Neural cell (in vitro differentiated cells): ENCODE measurements at regions not wholly inside any gene's neighbourhood (a gene's known extent, or its start where the extent isn't known, plus 50 kb on each side); places are given as distances from the start of the nearest gene placed in this dataset.

Source experiments
- H2AFZ ChIP-seq: fragments of 200-600, 300-800 bp; sonication (generic), shearing (Covaris generic); 2 replicates; pipeline ENCODE4 v1.6.0; 2014; ENCODE audit warnings: low read depth, mild to moderate bottlenecking, antibody characterized with exemption, low read length, moderate library complexity
- H3F3A ChIP-seq: fragments of 200-600 bp; shearing (Covaris generic); 2 replicates; pipeline ENCODE4 v1.6.1; 2016; ENCODE audit warnings: mild to moderate bottlenecking, moderate library complexity, mixed read lengths, antibody characterized with exemption, low read length; ENCODE audit not compliant: insufficient read depth, poor library complexity, severe bottlenecking
- H3K27ac ChIP-seq: fragments of 200-600, 300-800 bp; sonication (generic), shearing (Covaris generic); 2 replicates; pipeline ENCODE4 v1.5.1; 2014; ENCODE audit warnings: mild to moderate bottlenecking, low read length, moderate library complexity
- H3K27me3 ChIP-seq: fragments of 300-800, 200-600 bp; sonication (generic), shearing (Covaris generic); 2 replicates; pipeline ENCODE4 v1.6.0; 2014; ENCODE audit warnings: mild to moderate bottlenecking, low read depth, low read length, moderate library complexity; ENCODE audit not compliant: insufficient read depth
- H3K36me3 ChIP-seq: fragments of 300-800, 200-600 bp; sonication (generic), shearing (Covaris generic); 2 replicates; pipeline ENCODE4 v1.5.1; 2014; ENCODE audit warnings: mild to moderate bottlenecking, antibody characterized with exemption, low read length, moderate library complexity; ENCODE audit not compliant: insufficient read depth
- H3K4me2 ChIP-seq: fragments of 300-800, 200-600 bp; sonication (generic), shearing (Covaris generic); 2 replicates; pipeline ENCODE4 v1.6.0; 2014; ENCODE audit warnings: mild to moderate bottlenecking, low read length
- H3K4me3 ChIP-seq: fragments of 300-800, 200-600 bp; sonication (generic), shearing (Covaris generic); 2 replicates; pipeline ENCODE4 v1.5.1; 2014; ENCODE audit warnings: mild to moderate bottlenecking, low read length, moderate library complexity
- H3K79me2 ChIP-seq: fragments of 200-600 bp; shearing (Covaris generic); replicated peaks from 2 replicates; pipeline ENCODE4 v1.6.0; 2014; ENCODE audit warnings: mild to moderate bottlenecking, low read length, moderate library complexity; ENCODE audit not compliant: insufficient read depth
- H3K9ac ChIP-seq: fragments of 300-800, 200-600 bp; sonication (generic), shearing (Covaris generic); 2 replicates; pipeline ENCODE4 v1.6.1; 2016; ENCODE audit warnings: mild to moderate bottlenecking, low read length, mixed read lengths
- H3K9me2 ChIP-seq: fragments of 200-600 bp; shearing (Covaris generic); 2 replicates; pipeline ENCODE4 v1.6.1; 2016; ENCODE audit warnings: mild to moderate bottlenecking, low read length, mixed read lengths; ENCODE audit not compliant: insufficient read depth
- H3K9me3 ChIP-seq: fragments of 200-600, 300-800 bp; sonication (generic), shearing (Covaris generic); 2 replicates; pipeline ENCODE4 v1.6.1; 2016; ENCODE audit warnings: mild to moderate bottlenecking, mixed run types, low read length, moderate library complexity, mixed read lengths
- H4K20me1 ChIP-seq: fragments of 200-600 bp; shearing (Covaris generic); 2 replicates; pipeline ENCODE4 v1.6.1; 2016; ENCODE audit warnings: mild to moderate bottlenecking, mixed run types; ENCODE audit not compliant: insufficient read depth
- CTCF ChIP-seq: fragments of 450-650 bp; IDR thresholded peaks from 2 replicates; pipeline ENCODE4 v1.5.1; 2014; ENCODE audit warnings: antibody characterized with exemption, mild to moderate bottlenecking, moderate library complexity; ENCODE audit not compliant: poor library complexity, severe bottlenecking
- EP300 ChIP-seq: fragments of 450-650 bp; conservative IDR thresholded peaks from 2 replicates; pipeline ENCODE4 v1.6.1; 2014; ENCODE audit warnings: antibody characterized with exemption, mild to moderate bottlenecking, moderate library complexity; ENCODE audit not compliant: poor library complexity, severe bottlenecking
- EZH2 ChIP-seq: fragments of 200-600, 300-800 bp; shearing (Covaris generic), sonication (generic); IDR thresholded peaks from 2 replicates; pipeline ENCODE4 v1.6.1; 2014; ENCODE audit warnings: antibody characterized with exemption, low read length, borderline replicate concordance, mild to moderate bottlenecking; ENCODE audit not compliant: insufficient read depth, poor library complexity, severe bottlenecking
- MXI1 ChIP-seq: fragments of 450-650 bp; conservative IDR thresholded peaks from 2 replicates; pipeline ENCODE4 v1.6.1; 2014; ENCODE audit warnings: antibody characterized with exemption, mild to moderate bottlenecking; ENCODE audit not compliant: poor library complexity, severe bottlenecking
- POLR2AphosphoS5 ChIP-seq: IDR thresholded peaks from 2 replicates; pipeline ENCODE4 v1.6.1; 2012
- RAD21 ChIP-seq: fragments of 450-650 bp; conservative IDR thresholded peaks from 2 replicates; pipeline ENCODE4 v1.6.1; 2014; ENCODE audit warnings: antibody characterized with exemption, mild to moderate bottlenecking, moderate library complexity
- REST ChIP-seq: IDR thresholded peaks from 2 replicates; pipeline ENCODE4 v1.6.1; 2012; ENCODE audit warnings: borderline replicate concordance
- SMC3 ChIP-seq: fragments of 450-650 bp; conservative IDR thresholded peaks from 2 replicates; pipeline ENCODE4 v1.6.1; 2014; ENCODE audit warnings: antibody characterized with exemption, mild to moderate bottlenecking, moderate library complexity; ENCODE audit not compliant: poor library complexity
- TAF1 ChIP-seq: IDR thresholded peaks from 2 replicates; pipeline ENCODE4 v1.6.1; 2012; ENCODE audit warnings: low read depth

- no peaks in the 10 kb centered on the region for H4K20me1 ChIP-seq
- no peaks in the 10 kb centered on the region for H3K9me3 ChIP-seq
- no peaks in the 10 kb centered on the region for H3K79me2 ChIP-seq
- H3K4me3 ChIP-seq, result no peak overlapping the region
- no peaks in the 10 kb centered on the region for H3K27me3 ChIP-seq
- H3F3A ChIP-seq, result no peaks in the 10 kb centered on the region
- TF ChIP-seq EP300 (no peak), REST (no peak), CTCF (no peak), MXI1 (no peak), EZH2 (no peak), SMC3 (no peak), TAF1 (no peak), RAD21 (no peak), POLR2AphosphoS5 (no peak)
- no peak overlapping the region for H3K9ac ChIP-seq
- H3K4me2 ChIP-seq, result no peak overlapping the region
- no peaks in the 10 kb centered on the region for H3K9me2 ChIP-seq
- H2AFZ ChIP-seq, result no peak overlapping the region
- no peak overlapping the region for H3K27ac ChIP-seq
- no peaks in the 10 kb centered on the region for H3K36me3 ChIP-seq
Measured at GRCh38 chr4:127421437-127421836, 211.3 kb upstream of the INTU start.

- Histone ChIP-seq H3K9me2 (no peaks in the 10 kb centered on the region), H4K20me1 (no peaks in the 10 kb centered on the region), H3F3A (no peaks in the 10 kb centered on the region), H3K36me3 (no peaks in the 10 kb centered on the region), H3K9me3 (no peaks in the 10 kb centered on the region), H3K4me2 (no peak overlapping the region), H3K27ac (no peak overlapping the region), H3K9ac (no peak overlapping the region), H3K27me3 (no peaks in the 10 kb centered on the region), H3K4me3 (no peak overlapping the region), H2AFZ (no peak overlapping the region), H3K79me2 (no peaks in the 10 kb centered on the region)
- no peak for TF ChIP-seq POLR2AphosphoS5
- no peak for TF ChIP-seq TAF1
- TF ChIP-seq EP300, result no peak
- TF ChIP-seq SMC3, result no peak
- no peak for TF ChIP-seq EZH2
- no peak for TF ChIP-seq MXI1
- no peak for TF ChIP-seq RAD21
- TF ChIP-seq REST, result no peak
- no peak for TF ChIP-seq CTCF
Measured at GRCh38 chr4:127425202-127425845, 207.4 kb upstream of the INTU start.
